GM23338 (cell line): ENCODE measurements at regions not wholly inside any gene's neighbourhood (a gene's known extent, or its start where the extent isn't known, plus 50 kb on each side); places are given as distances from the start of the nearest gene placed in this dataset.

ENCODE experiments used
- EZH2 ChIP-seq: fragments of 200-600 bp; sonication (generic); IDR thresholded peaks from one replicate; pipeline ENCODE4 v1.8.0; 2017; ENCODE audit warnings: antibody characterized with exemption, mild to moderate bottlenecking, low read depth; ENCODE audit not compliant: unreplicated experiment
- EZH2phosphoT487 ChIP-seq: fragments of 200-600 bp; sonication (generic); IDR thresholded peaks from one replicate; pipeline ENCODE4 v1.8.1; 2018; ENCODE audit warnings: antibody characterized with exemption; ENCODE audit not compliant: unreplicated experiment
- NANOG ChIP-seq: IDR thresholded peaks from 2 replicates; pipeline ENCODE4 v1.6.1; 2016; ENCODE audit warnings: antibody characterized with exemption, borderline replicate concordance
- POLR2AphosphoS5 ChIP-seq: IDR thresholded peaks from 2 replicates; pipeline ENCODE4 v1.6.1; 2016; ENCODE audit warnings: antibody characterized with exemption, low read depth
- REST ChIP-seq: IDR thresholded peaks from one replicate; pipeline ENCODE4 v1.6.1; 2018; ENCODE audit warnings: antibody characterized with exemption; ENCODE audit not compliant: unreplicated experiment
- ZNF331 ChIP-seq: fragments of 250-450 bp; sonication (Bioruptor Pico); IDR thresholded peaks from 2 replicates; pipeline ENCODE4 v1.5.0; 2020; ENCODE audit warnings: low read depth, mild to moderate bottlenecking, moderate library complexity
- ZNF462 ChIP-seq: fragments of 250-450 bp; sonication (Bioruptor Pico); IDR thresholded peaks from 2 replicates; pipeline ENCODE4 v1.5.0; 2020; ENCODE audit warnings: mild to moderate bottlenecking, moderate library complexity

- TF ChIP-seq ZNF462 (CRISPR knock-in tag) = no peak
- no peak for TF ChIP-seq ZNF331 (CRISPR knock-in tag)
- no peak for TF ChIP-seq NANOG
- no peak for TF ChIP-seq EZH2phosphoT487
- TF ChIP-seq EZH2 = no peak
- TF ChIP-seq REST = no peak
- TF ChIP-seq POLR2AphosphoS5 = no peak
Observed at GRCh38 chr12:105462831-105463230, 132.3 kb downstream of the C12orf75 start (continued).
